ENCODE measurements at regions not wholly inside any gene's neighbourhood (a gene's known extent, or its start where the extent isn't known, plus 50 kb on each side); places are given as distances from the start of the nearest gene placed in this dataset.
"Not testable (repeated sequence)": the region's sequence is repeated elsewhere in the genome, so short reads cannot be mapped to it uniquely, and the experiment has no call there.

DNA sequence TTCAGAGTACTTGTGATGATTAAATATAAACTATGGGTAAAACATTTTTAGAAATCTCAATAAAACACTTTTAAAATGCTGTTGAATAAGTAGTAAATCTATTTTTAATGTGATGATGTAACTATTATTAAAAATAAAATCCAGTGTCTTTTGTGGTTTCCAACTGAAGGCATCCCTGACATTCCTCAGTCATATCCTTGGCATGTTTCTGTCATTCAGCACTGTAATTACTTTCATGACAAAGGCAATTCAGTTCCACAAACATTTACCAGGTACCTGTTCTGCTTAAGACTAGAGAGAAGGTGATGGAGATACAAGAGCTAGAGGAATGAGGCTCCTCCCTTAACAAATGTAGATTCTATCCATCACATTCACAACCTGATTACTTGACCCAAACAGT lies 518.7 kb upstream of the MAP3K7 start:
- ATAC-seq: no peak
- intact Hi-C loops (cut with DNase I): no loop called here
- DNase-seq (ENCODE audit: low spot score): no peak

DNA sequence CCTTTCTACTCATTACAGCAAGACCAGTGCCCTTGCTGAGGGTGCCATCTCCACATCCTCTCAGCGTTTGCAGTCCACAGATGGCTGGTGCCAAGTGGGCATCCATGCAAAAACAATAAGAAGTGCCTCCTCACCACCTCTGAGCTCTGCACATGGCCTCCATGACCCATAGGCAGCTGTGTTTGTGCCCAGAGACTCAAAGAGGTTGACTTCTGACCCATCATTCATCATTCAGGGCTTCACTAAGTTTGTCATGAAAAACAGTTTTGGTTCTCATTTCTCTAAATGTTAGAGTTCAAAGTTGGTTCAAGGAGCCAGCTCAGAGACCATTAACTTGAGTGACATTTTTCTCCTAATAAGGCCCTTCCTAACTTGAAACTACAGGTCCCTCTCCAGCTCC lies 512.6 kb upstream of the MAP3K7 start:
- intact Hi-C loops (cut with DNase I): no loop called here
- DNase-seq (ENCODE audit: low spot score) (no peak), ATAC-seq (no peak)

DNA sequence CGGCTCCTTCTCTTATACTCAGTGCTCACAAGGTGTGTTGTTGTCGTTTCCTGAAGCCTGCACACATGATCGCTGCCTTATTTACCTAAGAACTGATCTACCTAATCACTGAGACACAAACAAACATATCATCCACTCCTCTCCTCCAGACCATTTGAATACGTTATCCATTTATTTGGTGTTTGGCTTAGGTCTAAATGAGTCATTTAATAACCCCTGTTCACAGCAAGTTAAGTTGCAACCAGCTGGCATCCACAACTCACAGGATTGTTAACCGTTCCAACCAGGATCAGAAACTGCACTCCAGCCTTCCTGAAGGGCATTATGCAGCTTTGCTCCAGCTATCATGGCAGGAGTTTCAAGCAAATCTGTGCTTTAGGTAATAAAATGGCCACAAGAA lies 511.1 kb upstream of the MAP3K7 start:
- DNase-seq (ENCODE audit: low spot score) (no peak), ATAC-seq (no peak)
- intact Hi-C loops (cut with DNase I): no loop called here

DNA sequence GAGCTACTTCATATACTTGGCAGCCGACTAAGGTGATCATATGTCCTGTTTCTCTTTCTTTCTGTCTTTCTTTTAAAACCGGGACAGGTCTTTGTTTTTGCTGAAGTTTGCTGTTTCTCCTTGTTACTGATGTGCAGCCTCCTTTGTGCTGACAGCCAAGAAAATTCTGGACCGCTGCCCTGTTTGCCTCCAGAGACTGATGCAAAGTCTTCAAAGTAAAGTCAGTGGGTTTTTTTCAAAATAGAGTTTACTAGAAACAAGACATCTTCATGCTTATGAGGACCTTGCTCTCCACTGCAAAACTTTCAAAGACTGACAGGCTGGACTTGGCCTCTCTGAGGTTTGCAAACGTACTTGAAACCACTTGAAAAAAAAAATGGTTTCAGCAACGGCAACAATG lies 510.5 kb upstream of the MAP3K7 start:
- intact Hi-C loops (cut with DNase I): no loop called here
- peak; percentile 84 for DNase-seq (ENCODE audit: low spot score)
- peak; percentile 81 for ATAC-seq

DNA sequence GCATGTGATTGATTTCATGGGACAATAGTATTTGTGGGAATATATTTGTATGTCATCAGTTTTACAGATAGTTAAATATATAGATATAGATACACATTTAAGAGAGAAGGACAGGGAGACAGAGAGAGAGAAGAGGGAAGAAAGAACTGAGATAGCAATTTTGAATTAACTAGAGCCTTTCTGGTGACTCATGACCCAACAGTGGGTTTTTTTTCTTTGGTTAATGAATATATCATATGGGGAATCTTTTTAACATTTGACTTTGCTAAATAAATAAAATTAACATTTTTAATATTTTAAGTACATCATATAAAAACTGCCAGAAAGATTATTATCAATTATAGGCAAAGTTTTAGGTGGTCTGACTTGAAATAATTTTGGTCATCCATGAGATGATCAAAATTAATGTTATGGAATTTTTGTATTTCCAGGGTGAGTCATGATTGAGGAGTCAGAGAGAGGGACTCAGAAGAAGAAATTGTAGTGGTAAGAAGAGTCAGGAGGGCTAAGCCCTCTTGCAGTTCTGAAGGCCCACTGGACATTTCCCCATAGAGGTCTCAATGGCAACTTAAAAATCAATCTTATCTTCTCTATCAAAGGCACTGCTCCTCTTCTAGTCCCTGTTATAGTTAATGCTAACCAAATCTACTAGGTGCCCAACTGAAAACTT lies 508.1 kb upstream of the MAP3K7 start:
- DNase-seq (ENCODE audit: low spot score) (no peak), ATAC-seq (no peak)
- intact Hi-C loops (cut with DNase I): no loop called here

DNA sequence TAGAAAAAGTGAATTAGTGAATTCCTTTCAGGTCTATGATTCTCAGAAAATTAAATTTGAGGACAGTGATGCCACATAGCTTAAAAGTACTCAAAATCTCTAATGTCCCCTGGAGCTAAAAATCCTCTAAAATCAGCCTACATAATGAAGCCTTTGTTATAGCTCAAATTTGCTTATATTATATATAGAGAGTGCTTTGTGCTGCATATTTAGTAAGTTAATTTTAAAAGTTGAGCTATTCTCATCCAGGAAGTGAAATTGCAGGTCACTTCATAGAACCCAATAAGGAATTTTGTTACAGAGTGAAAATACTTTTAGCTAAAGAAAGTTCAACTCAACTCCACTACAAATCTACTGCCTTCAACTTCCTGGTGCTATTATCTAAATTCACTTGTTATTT lies 507.5 kb upstream of the MAP3K7 start:
- intact Hi-C loops (cut with DNase I): no loop called here
- DNase-seq (ENCODE audit: low spot score) (no peak), ATAC-seq (no peak)

DNA sequence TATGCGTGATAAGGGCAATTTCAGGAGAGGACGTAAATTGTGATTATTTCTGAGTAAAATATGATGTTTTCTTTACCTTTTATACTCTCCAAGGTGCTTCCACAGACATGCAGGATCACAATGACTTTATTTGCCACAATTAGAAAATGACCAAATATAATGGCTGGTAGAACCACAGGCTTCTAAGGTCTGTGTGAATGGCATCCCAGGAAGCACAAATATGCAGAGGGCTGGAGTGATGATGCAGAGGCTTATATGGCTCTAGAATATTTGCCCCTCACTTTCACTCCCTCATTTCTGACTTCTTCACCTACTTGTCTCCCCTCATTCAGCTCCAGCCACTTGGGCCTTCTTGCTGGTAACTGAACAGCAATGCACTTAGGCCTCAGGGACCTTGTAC lies 502.1 kb upstream of the MAP3K7 start:
- intact Hi-C loops (cut with DNase I): no loop called here
- ATAC-seq: no peak
- DNase-seq (ENCODE audit: low spot score): no peak

DNA sequence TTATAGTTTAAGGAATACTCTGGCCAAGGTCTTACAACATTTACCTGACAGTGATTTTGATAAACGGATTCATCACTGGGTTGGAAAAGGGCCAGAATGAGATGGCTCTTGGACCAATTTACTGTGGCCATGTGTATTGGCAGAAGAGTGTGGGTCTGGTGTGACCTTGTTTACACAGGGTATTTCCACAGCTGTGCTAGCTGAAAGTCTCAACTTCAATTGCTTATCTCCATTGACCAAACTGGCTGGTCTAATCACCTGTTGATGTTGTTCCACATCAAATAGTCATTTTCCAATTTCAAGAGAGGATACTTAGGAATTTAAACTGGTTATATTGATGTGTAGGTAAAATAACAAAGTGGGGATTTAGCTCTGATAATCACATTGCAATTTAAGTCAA lies 501.6 kb upstream of the MAP3K7 start:
- intact Hi-C loops (cut with DNase I): no loop called here
- ATAC-seq (peak; percentile 62), DNase-seq (ENCODE audit: low spot score) (no peak)

DNA sequence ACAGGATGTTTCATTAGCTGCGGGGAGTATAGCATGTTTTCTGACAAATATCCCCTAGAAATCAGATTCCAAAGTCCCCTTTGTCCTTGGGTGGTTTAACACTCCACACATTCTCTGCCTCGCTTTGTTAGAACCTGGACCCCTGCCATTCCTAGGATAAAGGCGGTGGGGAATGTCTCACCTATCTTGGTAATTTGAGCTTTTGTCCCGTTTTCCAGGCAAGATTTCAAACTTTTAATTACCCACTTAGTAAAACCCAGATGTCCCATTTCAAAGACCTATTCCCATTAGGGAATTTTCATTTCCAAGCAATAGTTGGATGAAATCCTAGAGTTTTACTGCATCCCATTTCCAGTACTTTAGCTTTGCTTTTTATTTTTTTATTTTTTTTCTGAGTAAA lies 501.0 kb upstream of the MAP3K7 start:
- intact Hi-C loops (cut with DNase I): no loop called here
- DNase-seq (ENCODE audit: low spot score): no peak

DNA sequence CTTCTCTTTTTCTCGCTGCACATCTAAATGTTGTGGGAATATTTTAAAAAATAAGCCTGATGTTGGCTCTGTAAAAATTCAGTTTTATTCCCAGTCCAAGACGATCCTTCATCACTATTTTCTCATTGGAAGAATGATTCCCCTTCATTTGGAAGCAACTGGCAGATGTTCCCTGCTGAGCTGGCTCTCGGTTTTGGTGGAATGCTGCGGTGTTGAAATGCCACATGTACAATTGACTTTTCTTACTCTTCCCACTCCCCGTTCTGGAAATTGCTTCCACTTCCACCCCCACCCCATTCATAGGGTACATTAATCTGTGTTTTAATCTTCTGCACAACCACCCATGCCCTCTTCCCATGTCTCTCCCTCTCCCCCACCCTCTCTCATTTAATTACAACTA lies 496.3 kb upstream of the MAP3K7 start:
- no peak for DNase-seq (ENCODE audit: low spot score)
- intact Hi-C loops (cut with DNase I): no loop called here
- ATAC-seq: peak; percentile 33

More for the DNA sequence above, 501.0 kb upstream of the MAP3K7 start:
- ATAC-seq: peak; percentile 48

DNA sequence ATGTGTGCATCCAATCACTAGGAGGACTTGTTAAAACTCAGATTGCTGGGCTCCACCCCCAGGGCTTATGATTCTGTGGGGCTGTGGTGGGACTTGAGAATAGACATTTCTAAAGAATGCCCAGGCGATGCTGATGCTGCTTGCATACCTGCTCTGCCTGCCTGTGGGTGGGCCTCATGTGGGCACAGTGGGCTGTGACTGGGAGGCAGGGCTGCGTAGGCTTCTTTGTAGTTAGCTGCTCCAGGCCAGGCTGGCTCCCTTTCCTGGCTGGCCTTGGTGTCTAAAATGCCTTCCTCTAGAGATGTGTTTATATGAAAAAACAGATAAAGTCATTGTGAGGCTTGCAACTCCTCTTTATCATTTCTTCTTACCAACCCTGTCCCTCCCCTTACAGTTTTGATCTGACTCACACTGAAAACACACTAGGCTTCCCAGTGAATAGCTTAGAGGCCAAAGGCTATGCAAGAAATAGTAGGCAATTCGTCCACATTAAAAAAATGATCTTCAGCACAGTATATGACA lies 495.5 kb upstream of the MAP3K7 start:
- DNase-seq (ENCODE audit: low spot score): no peak
- peak; percentile 31 for ATAC-seq

DNA sequence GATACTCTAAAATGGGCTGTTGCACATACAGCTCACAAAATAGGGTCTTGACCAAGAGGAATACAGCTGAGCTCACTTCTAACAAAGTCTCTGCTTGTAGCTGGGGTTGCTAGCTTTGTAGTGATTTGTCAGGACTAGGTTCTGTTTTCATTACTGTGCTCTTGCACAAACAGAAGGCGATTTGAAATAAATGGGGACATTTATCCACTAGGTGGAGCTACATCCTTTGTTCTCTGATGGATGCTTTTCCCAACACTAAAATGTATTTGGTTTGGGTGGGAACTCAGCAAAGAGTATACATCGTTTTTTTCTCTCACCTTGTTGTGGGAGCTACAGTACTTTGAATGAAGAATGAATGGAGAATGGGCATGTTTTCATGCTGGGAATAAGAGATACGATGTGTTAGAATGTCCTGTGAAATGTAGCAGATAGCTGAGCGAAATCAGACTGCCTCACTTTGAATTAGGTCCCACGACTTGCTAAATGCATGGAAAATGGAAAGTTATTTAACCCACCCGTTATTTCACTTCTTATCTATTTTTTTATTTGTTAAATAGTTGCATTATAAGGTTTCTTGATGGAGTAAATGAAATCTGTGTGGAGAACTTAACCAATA lies 494.7 kb upstream of the MAP3K7 start:
- ATAC-seq (peak; percentile 71), DNase-seq (ENCODE audit: low spot score) (no peak)
- intact Hi-C loops (cut with DNase I): no loop called here

More for the DNA sequence above, 495.5 kb upstream of the MAP3K7 start:
- intact Hi-C loops (cut with DNase I): no loop called here

DNA sequence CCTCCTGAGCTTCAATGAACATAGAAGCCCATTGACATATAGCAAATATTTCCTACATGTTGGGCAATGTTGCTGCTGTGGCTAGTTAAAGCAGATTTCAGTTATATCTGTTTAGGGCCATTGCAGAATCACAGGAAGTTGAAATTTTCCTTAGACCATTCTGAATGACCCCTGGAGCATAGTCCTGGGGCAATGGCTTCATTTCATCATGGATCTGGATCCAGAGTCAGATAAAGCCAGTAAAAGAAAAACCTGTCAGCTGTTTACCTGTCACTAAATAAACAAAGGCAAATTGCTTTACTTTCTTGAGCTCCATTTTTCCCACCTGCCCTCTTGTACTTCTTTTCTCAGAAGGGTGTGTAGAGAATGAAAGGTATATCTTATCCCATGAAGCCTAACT lies 494.0 kb upstream of the MAP3K7 start:
- intact Hi-C loops (cut with DNase I): no loop called here
- no peak for ATAC-seq
- no peak for DNase-seq (ENCODE audit: low spot score)

DNA sequence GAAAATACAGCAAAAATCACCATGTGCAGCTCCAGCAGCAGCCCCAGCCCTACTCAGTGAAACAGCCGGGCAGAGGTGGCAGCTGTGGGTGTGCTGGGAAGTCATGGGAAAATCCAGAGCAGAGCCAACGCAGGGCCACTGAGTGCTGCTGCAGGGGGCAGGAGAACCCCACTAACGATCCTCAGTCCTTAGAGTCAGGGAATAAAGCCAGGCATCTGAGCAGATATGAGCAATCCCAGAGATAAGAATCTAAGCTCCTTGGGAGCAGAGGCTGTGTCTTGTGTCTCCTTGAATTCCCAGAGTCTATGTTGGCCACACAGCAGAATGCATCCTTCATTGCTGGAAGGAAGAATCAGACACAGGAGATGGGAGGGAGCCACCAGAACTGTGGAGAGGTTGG lies 493.1 kb upstream of the MAP3K7 start:
- intact Hi-C loops (cut with DNase I): no loop called here
- no peak for DNase-seq (ENCODE audit: low spot score)
- ATAC-seq: no peak

DNA sequence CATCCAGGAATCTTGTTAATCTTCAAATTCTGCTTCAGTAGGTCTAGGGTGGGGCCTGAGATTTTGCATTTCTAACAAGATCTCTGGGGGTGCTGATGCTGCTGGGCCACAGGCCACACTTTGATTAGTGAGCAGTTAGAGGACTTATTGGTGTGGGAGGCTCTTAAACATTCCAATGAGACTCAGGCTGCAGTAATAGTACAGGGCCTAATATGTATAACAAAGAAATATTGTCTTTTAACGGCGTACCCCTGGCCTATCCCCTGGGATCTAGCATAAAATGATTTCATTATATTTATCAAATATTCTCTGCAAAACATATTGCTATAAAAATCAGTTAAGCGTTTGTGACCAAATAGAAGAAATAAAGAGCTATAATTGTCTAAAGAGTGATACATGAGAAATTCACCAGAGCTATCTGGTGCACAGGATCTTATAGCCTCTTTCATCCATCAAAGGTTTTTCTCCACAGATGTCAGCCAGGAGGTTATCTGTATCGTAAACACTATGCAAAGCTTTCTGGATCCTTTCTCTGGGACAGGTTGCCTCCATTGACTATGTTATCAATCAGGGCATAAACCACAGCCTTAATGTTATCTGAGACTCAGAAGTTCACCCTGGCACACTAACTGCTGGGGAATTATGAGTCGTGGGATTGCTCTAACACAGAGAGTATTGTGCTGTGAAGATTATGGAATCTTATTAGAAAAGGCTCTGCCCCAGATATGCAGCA lies 488.5 kb upstream of the MAP3K7 start:
- intact Hi-C loops (cut with DNase I): no loop called here
- ATAC-seq: no peak

DNA sequence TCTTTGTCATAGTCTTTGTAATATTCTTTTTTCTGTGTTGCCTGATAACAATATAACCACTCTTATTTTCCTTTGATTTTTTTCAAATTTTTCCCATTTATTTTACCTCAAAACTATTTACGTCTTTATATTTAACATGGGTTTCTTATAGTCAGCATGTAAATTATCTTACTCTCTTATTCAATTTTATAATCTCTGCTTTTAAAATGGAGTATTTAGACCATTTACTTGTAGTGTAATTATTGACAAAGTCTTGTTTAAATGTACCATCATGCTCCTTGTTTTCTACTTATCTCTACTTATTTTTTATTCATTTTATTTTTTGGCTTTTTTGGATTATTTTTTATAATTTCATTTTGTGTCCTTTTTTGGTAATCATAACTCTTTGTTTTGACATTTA lies 476.5 kb upstream of the MAP3K7 start:
- no peak for ATAC-seq
- DNase-seq (ENCODE audit: low spot score): no peak
- intact Hi-C loops (cut with DNase I): no loop called here

More for the DNA sequence above, 488.5 kb upstream of the MAP3K7 start:
- no peak for DNase-seq (ENCODE audit: low spot score)

DNA sequence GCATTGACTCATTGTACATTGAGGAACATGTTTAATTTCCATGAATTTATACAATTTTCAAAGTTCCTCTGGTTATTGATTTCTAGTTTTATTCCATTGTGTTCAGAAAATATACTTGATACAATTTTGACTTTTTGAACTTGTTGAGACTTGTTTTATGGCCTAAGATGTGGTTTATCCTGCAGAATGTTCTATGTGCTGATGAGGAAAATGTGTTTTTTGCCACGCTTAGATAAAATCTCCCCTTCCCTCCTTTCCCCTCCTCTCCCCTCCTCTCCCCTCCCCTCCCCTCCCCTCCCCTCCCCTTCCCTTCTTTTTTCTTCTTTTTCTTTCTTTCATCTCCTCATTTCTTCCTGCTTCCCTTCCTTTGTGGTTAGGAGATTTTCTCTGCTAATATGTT lies 470.8 kb upstream of the MAP3K7 start:
- DNase-seq (ENCODE audit: low spot score) (no peak), ATAC-seq (no peak)
- intact Hi-C loops (cut with DNase I): no loop called here

DNA sequence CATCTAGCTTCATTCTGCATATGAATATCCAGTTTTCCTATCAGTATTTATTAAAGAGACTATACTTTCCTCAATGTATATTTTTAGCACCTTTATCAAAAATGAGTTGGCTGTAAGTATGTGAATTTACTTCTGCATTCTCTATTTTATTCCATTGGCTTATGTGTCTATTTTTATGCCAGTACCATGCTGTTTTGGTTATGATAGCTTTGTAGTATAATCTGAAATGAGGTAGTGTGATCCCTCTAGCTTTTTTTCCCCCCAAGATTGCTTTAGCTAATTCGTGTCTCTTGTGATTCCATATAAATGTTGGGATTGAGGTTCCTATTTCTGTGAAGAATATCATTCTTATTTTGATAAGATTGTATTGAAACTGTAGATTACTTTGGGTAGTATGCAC lies 469.1 kb upstream of the MAP3K7 start:
- ATAC-seq: no peak
- intact Hi-C loops (cut with DNase I): no loop called here

DNA sequence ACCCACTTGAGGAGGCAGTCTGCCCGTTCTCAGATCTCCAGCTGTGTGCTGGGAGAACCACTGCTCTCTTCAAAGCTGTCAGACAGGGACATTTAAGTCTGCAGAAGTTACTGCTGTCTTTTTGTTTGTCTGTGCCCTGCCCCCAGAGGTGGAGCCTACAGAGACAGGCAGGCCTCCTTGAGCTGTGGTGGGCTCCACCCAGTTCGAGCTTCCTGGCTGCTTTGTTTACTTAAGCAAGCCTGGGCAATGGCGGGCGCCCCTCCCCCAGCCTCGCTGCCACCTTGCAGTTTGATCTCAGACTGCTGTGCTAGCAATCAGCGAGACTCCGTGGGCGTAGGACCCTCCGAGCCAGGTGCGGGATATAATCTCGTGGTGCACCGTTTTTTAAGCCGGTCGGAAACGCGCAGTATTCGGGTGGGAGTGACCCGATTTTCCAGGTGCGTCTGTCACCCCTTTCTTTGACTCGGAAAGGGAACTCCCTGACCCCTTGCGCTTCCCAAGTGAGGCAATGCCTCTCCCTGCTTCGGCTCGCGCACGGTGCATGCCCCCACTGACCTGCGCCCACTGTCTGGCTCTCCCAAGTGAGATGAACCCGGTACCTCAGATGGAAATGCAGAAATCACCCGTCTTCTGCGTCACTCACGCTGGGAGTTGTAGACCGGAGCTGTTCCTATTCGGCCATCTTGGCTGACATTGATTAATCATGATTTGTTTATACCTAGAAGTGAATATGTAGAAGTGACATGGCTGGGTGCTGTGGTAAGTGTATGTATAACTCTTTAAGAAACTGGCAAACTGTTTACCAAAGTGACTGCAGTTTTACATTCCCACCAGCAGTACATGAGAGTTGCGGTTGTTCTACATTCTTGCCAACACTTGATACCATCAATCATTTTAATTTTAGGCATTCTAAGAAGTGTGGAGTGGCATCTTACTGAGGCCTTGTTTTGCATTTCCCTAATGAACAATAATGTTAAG lies 465.9 kb upstream of the MAP3K7 start:
- DNase-seq (ENCODE audit: low spot score); ATAC-seq; intact Hi-C loops (cut with DNase I): not testable (repeated sequence)

More for the DNA sequence above, 469.1 kb upstream of the MAP3K7 start:
- DNase-seq (ENCODE audit: low spot score): no peak

All from sciatic nerve (tissue), 2 donors.